ENCODE measurements at regions not wholly inside any gene's neighbourhood (a gene's known extent, or its start where the extent isn't known, plus 50 kb on each side); places are given as distances from the start of the nearest gene placed in this dataset.

DNA sequence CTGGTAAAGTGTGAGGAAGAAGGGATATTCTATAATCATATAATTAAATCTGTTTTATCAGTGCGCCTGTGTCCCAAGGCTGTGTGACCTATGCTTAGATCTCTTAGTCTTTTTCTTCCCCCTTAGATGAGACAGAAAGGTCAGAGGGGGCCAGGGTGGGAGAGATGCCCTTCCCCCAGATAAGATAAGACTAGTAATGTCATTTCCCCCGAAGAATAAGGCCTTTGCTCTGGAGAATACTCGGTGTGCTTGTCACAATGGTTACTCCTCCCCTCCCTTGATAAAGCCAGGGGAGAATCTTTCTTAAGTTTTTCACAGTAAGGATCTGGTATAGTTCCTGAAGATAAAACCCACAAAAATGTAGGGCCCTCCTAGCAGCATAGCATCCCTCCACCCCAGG, 1041.8 kb downstream of the SORCS3 start:
- in situ Hi-C loops (cut with HindIII; ENCODE audit: low sequenced_read_pairs) = no loop called here

DNA sequence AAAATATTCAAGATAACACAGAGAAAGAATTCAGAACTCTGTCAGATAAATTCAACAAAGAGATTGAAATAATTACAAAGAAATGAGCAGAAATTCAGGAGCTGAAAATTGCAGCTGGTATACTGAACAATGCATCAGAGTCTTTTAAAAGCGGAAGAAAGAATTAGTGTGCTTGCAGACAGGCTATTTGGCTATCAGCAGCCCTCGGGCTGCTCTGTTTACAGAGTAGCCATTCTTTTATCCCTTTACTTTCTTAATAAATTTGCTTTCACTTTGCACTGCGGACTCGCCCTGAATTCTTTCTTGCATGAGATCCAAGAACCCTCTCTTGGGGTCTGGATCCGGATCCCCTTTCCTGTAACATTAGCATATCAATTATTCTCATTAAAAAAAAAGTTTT, 1040.0 kb downstream of the SORCS3 start:
- in situ Hi-C loops (cut with HindIII; ENCODE audit: low sequenced_read_pairs) = no loop called here

DNA sequence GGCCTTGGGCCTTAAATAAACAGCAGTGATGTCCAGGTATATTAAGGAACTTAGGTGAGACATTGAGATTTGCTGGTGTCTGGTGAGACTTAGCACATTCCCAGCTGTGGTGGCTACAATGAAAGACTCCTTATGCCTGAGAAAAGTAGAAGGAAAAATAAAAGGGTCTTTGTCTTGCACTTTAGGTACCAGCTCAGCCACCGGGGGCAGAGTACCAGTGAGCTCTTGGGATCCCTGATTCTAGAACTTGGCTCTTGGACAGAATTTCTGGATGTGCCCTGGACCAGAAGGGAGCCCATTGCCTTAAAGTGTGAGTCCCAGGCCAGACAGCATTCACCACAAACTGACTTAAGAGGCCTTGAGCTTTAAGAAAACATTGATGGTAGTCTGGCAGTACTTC, 1038.7 kb downstream of the SORCS3 start:
- in situ Hi-C loops (cut with HindIII; ENCODE audit: low sequenced_read_pairs) = no loop called here

DNA sequence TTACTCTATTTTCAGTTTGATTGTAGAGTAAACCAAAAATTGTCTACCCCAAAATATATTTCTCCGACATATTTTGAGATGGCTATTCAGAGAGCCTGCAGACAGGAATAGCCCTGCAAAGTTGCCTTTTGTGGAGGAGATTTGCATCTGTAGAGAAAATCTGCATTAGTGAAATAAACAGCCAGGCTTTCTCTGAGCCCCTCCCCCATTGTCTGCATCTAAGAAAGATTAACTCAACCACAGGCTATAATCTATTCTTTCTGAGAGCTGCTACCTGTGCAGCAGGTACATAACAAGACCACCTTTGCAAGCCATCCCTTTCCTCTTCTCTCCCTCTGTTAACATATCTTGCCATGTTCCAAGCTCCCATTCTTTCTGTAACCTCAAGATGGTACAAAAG, 1034.2 kb downstream of the SORCS3 start:
- in situ Hi-C loops (cut with HindIII; ENCODE audit: low sequenced_read_pairs) = no loop called here

DNA sequence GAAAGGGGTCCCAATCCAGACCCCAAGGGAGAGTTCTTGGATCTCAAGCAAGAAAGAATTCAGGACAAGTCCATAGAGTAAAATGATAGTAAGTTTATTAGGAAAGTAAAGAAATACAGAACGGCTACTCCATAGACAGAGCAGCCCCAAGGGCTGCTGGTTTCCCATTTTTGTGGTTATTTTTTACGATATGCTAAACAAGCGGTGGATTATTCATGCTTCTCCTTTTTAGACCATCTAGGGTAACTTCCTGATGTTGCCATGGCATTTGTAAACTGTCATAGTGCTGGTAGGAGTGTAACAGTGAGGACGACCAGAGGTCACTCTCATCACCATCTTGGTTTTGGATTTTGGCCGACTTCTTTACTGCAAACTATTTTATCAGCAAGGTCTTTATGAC, 1033.4 kb downstream of the SORCS3 start:
- in situ Hi-C loops (cut with HindIII; ENCODE audit: low sequenced_read_pairs) = no loop called here

DNA sequence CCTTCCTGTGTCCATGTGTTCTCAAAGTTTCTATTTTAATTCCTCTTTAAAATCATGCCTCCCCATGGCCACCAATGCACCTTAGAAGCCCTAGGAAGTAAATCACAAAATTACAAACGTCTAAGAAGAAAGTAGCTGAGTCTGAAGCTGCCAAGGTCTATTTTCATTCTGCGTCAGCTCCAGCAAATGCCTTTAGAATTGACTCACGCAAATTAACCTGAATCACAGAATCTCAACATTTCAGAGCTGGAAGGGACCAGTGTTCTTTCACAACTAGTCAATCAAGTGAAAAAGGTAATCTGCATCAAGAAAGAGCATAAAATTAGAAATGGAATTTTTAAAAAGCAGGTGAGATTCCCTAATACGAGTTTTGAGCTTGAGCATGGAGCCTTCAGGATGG, 1017.6 kb downstream of the SORCS3 start:
- in situ Hi-C loops (cut with HindIII; ENCODE audit: low sequenced_read_pairs) = no loop called here

DNA sequence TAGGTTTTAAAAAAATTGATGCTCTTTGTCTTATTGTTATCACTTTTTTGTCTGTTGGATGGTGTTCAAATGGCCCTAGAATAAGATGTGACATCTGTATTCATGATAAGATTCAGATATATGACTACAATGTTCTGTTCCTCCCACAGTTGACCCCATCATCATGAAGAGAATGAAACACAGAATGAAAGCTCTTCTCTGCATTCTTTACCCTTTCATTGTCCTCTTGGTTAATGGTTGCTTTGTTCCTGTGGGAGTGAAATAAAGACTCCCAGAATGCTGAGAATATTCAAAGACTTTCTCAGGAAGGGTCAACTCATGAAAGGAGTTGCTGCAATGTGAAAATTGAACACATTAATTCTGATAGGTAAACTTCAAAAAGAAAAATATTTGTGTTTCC, 1015.8 kb downstream of the SORCS3 start:
- in situ Hi-C loops (cut with HindIII; ENCODE audit: low sequenced_read_pairs) = no loop called here

DNA sequence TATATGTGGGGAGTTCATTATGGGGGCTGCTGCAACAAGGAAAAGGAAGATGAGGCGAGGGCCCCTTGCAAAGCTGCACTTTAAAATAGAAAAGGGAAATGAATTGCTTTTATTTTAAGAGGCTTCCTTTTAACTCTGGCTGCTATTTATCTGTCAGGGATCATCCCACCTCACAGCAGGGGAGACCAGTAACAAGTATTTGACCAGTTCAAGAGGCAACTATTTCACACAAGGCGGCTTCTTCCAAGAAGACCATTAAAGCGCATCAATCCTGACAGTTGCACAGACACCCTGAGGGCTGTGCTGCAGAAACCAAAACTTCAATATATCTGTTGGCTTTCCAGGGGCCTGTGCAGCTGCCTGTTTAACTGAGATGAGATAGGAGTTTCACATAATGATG, 1009.2 kb downstream of the SORCS3 start:
- in situ Hi-C loops (cut with HindIII; ENCODE audit: low sequenced_read_pairs) = no loop called here

DNA sequence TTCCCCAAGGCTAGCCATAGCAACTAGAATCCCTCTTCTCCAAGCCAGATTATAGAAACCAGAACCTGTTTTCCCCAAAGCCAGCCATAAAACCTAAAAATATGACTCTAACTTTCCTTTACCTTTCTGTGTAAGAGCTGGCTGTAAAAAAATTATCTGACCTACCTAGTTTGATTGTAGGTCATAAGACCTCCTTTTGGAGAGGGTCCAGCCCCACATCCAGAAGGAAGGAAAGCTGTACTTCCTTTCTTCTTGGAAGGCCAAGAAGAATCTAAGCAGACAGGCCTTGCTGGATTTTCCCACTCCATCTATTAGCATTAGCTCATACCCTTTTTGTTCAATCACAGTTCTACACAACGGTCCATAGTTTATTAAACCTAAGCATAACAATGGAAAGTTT, 1006.3 kb downstream of the SORCS3 start:
- in situ Hi-C loops (cut with HindIII; ENCODE audit: low sequenced_read_pairs) = no loop called here

DNA sequence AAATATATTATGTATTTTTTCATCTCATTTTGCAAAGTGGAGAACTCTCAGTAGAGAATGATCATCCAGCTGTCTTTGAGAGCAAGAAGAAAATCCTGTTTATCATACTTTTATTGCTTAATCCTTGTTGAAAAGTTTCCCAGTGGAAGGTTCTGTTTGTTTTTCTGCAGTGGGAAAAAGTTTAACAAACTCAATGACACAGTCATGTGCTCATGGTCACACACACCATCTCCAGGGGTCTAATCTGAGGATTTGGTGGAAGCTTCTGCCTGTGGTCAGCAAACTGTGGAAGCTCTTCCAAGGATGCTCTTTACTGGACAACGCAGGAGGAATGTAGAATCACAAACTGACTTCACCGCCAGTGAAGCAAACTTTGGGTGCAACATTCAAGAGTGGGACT, 1003.9 kb downstream of the SORCS3 start:
- in situ Hi-C loops (cut with HindIII; ENCODE audit: low sequenced_read_pairs) = no loop called here

DNA sequence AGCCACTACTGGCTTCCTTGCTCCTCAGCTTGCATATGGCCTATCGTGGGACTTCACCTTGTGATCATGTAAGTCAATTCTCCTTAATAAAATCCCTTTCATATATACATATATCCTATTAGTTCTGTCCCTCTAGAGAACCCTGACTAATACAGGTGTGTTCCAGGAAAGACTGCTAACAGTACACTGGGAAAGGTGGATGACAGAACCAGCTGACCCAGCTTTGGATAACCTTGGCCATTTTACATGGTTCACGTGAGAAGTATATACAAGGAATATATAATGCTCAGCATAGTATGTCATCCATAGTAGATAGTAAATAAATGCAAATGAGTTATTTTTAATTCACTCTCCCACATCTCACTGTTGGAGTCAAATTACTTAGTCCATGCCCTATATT, 1003.5 kb downstream of the SORCS3 start:
- in situ Hi-C loops (cut with HindIII; ENCODE audit: low sequenced_read_pairs) = no loop called here

DNA sequence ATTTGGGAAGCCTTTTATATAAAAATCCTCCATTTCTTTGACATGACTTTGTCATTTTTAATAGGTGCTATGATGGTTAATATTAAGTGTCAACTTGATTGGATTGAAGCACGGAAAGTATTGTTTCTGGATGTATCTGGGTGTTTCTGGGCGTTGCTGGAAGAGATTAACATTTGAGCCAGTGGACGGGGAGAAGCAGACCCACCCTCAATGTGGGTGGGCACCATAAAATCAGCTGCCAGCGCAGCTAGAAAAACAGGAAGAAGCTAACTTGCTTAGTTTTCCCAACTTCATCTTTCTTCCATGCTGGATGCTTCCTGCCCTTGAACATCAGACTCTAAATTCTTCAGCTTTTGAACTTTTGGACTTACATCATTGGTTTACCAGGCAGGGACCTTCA, 1003.0 kb downstream of the SORCS3 start:
- in situ Hi-C loops (cut with HindIII; ENCODE audit: low sequenced_read_pairs) = no loop called here

DNA sequence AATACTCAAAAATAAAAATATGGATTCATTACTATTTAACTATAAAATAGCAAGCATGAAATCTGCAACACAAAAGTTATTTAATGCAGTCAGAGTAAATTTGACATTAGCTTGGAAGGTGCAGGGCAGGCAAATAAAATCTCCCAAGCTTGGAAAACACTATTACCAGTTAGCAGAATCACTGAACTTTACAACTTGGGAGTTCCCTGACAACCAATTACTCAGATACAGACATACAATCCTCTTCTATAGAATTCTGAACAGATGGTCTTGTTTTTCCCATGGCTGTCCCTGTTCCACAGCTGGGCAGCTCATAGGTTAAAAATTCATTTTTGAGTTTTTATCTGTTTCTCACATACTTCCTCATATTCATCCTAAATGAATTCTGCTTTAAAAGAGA, 1002.6 kb downstream of the SORCS3 start:
- in situ Hi-C loops (cut with HindIII; ENCODE audit: low sequenced_read_pairs) = no loop called here

DNA sequence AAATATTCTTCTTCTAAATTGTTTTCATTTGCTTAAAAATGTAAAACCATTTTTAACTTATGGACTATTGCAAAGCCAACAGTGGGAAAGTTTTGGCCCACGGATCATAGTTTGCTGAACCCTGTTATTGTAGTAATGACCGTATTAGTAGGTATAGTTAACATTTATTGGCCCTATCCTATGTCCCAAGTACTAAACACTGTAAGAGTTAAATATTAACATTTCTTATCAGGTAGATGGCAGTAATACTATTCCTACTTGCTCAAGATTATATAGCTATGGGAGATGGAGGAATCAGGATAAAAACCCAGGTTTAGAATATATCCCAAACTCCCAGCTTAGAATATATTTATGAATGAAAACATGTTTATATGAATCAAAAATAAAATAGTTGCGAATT, 993.2 kb downstream of the SORCS3 start:
- in situ Hi-C loops (cut with HindIII; ENCODE audit: low sequenced_read_pairs) = no loop called here

DNA sequence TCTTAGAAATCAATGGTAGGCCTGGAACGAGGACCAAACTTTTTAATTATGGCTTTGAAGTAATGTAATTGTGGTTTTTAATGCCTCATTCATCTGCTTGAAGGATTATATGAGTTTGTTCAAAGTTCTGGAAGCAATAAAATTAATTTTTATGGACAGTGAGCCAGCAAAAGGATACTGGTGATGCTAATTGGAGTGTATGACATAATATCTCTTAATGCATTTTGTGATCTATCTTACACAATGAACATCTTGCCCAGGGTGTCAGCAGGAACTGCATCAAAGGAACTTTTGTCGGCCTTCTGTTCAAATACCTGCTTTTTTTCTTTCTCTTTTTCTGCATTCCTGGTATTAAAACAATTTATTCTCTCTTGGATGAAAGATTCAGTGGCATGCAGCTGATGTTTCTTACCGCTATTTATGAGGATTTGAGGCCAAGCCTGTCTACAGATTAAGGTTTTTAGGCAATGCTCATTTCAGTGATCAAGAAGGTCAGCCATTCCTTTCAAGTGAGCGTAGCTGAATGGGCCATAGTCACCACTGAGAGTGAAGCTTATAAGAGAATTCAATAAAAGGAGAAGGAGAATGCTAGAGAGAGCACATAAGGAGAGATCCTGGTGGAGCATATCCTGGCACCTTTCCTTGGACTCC, 974.8 kb downstream of the SORCS3 start:
- in situ Hi-C loops (cut with HindIII; ENCODE audit: low sequenced_read_pairs) = no loop called here

DNA sequence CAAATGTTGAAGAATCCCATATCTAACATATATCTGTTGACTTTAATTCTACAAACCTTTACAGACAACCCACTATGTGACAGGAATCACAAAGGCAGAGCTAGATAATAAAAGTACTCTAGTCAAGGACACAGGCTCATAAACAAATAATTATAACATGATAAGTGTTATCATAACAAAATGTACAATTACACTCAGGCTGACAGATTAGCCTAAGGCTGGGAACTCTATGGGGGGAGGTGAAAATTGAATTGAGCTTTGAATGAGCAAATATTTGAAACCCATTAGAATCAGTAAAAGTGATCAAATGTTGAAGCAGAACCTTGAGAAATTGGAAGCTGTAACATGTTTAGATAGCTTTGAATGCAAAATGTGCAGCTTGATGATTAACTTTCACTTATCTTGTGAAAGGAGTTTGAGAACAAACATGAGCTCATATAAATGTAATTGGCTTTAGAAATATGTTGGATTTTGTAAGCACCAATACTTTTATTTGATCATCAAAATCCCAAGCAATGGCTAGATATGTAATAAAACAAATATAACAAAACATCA, 970.2 kb downstream of the SORCS3 start:
- in situ Hi-C loops (cut with HindIII; ENCODE audit: low sequenced_read_pairs) = no loop called here

DNA sequence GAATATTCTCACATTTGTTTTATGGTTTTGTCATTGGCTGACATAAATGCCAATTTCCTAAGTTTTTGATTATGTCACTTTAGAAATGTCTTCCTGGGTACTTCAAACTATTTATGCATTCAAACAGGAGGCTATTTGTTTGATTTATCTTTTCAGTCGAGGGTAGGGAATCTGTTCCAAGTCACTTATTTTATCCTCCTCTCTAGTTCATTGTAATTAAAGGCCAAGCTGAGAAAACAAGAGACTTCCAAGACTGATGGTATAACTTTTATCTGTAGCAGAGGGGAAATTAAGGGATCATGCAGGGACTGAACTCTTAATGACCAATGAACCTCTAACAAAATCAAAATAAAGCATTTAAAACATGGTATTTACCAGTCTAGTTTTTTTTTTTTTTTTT, 968.4 kb downstream of the SORCS3 start:
- in situ Hi-C loops (cut with HindIII; ENCODE audit: low sequenced_read_pairs) = no loop called here

DNA sequence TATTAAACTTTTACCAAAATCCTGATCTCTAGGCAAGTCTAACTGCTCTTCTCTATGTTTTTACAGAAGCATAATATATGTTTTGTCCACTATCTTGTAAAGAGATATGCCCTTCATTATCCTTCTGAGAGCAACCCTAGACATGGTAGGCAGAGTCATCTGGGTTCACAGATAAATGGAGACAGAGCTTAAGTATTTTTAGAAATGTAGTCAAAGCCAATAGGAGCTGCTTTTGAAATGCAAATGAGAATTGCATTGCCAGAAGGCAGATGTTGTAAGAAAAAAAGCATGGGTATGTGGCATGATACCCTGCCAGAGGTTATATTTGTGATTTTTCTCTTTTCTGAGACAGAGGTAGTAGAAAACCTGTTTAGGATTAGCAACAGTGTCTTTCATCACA, 964.8 kb downstream of the SORCS3 start:
- in situ Hi-C loops (cut with HindIII; ENCODE audit: low sequenced_read_pairs) = no loop called here

DNA sequence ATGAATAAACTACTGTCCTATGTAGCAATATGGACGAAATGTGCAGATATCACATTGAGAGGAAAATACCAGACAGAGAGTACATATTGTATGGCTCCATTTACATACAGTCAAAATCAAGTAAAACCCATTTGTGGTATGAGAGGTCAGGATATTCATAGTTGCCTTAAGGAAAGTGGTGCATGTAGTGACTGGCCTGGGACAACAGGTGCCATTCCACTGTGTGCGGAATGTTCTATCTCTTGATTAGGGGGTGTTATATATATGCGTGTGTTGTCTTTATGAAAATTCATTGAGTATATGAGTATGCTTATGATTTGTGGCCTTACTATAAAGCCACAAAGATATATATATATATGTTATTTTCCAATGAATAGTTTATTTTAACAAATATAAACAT, 964.0 kb downstream of the SORCS3 start:
- in situ Hi-C loops (cut with HindIII; ENCODE audit: low sequenced_read_pairs) = no loop called here

DNA sequence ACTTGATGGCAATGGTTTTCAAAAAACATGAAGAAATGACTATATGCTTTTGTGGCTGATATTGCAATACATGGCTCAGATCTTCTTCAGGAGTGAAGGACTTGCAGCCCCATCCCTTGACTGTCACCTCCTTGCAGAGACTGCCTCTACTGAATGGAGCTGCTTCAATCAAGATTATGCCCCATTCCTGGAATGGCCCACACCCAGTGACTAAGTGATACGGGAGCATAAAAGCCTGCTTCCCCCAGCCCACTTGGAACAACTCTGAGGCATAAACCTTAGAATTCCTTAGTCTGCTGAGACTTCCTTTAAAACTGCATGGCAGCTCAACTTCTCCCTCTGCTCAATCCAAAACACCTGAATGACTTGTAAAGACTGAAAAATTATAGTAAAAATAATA, 957.1 kb downstream of the SORCS3 start:
- in situ Hi-C loops (cut with HindIII; ENCODE audit: low sequenced_read_pairs) = no loop called here

DNA sequence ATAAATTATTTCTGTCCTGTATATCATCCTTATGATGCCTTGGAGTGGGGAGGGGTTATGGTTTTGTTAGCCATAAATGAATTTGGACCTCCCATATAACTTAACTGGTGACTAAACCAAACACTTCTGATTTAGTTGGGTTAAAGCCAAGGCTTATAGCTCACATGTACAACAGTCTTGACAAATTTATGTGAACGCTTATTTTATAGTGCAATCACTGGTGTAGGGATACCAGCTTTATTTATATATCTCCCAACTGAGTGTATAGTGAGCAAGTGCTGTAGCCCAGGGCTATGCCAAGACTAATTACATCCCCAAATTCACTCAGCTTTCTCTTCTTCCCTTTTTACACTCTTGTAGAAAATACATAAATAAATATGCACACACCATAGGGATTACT, 956.2 kb downstream of the SORCS3 start:
- in situ Hi-C loops (cut with HindIII; ENCODE audit: low sequenced_read_pairs) = no loop called here

DNA sequence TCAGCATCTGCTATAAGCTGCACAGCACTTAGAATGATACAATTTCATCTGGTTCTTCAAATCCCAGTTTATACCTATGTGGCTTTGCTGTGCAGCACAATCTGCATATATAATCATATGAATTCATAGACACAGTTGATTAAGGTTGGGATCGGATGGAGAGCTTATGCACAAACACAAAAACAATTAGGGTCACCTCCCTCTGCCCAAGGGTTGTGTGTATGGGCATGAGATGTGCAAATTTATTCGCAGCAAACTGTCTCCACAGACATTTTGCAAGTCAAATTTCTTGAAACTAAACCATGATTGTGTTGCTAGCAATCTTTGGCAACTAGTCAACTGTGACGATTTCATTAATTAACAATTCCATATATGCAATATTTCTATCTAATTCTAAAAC, 955.7 kb downstream of the SORCS3 start:
- in situ Hi-C loops (cut with HindIII; ENCODE audit: low sequenced_read_pairs) = no loop called here

DNA sequence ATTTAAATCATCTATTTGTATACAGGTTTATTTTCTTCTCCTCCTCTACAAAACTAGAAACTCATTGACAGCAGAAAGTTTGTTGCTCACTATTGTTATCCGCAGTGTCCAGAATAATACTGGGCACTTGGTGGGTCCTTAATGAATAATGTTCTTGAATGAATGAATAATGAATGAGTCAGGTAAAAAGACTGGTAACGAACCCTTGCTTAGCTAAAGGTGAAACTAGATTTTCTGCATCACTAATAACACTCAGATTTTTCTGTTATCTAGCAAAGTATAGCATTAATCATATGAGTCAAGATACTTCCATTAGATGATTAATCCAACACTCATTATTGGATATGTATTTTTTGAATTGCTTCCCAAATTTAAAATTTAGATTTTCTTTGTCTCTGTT, 953.2 kb downstream of the SORCS3 start:
- in situ Hi-C loops (cut with HindIII; ENCODE audit: low sequenced_read_pairs) = no loop called here

All from DLD1 (cell line).